PFSK-1 (cell line): ENCODE measurements at regions not wholly inside any gene's neighbourhood (a gene's known extent, or its start where the extent isn't known, plus 50 kb on each side); places are given as distances from the start of the nearest gene placed in this dataset.

Experiments used
- POLR2AphosphoS5 ChIP-seq: IDR thresholded peaks from 2 replicates; pipeline ENCODE4 v1.6.1; 2012; ENCODE audit warnings: low read depth, mild to moderate bottlenecking, control low read depth, low read length, moderate library complexity
- SIN3A ChIP-seq: IDR thresholded peaks from 2 replicates; pipeline ENCODE4 v1.6.1; 2012; ENCODE audit warnings: mild to moderate bottlenecking, low read length, moderate library complexity, borderline replicate concordance; ENCODE audit not compliant: insufficient read depth
- TAF1 ChIP-seq: IDR thresholded peaks from 2 replicates; pipeline ENCODE4 v1.6.1; 2012; ENCODE audit warnings: low read length, control low read depth, borderline replicate concordance; ENCODE audit not compliant: insufficient read depth
- TF ChIP-seq, protein P1 (sequence below), 2 experiments: IDR thresholded peaks; 2 replicates each; pipeline versions ENCODE4 v1.6.1 to v1.8.0; 2011 to 2012; ENCODE audit warnings: low read depth in 2 of 2, low read length in 2 of 2, control low read depth in 1 of 2, inconsistent platforms in 1 of 2, mild to moderate bottlenecking in 1 of 2, moderate library complexity in 1 of 2; ENCODE audit not compliant: insufficient read depth in 1 of 2

- TF ChIP-seq TAF1: no peak
- TF ChIP-seq POLR2AphosphoS5: no peak
- TF ChIP-seq, protein P1, sequence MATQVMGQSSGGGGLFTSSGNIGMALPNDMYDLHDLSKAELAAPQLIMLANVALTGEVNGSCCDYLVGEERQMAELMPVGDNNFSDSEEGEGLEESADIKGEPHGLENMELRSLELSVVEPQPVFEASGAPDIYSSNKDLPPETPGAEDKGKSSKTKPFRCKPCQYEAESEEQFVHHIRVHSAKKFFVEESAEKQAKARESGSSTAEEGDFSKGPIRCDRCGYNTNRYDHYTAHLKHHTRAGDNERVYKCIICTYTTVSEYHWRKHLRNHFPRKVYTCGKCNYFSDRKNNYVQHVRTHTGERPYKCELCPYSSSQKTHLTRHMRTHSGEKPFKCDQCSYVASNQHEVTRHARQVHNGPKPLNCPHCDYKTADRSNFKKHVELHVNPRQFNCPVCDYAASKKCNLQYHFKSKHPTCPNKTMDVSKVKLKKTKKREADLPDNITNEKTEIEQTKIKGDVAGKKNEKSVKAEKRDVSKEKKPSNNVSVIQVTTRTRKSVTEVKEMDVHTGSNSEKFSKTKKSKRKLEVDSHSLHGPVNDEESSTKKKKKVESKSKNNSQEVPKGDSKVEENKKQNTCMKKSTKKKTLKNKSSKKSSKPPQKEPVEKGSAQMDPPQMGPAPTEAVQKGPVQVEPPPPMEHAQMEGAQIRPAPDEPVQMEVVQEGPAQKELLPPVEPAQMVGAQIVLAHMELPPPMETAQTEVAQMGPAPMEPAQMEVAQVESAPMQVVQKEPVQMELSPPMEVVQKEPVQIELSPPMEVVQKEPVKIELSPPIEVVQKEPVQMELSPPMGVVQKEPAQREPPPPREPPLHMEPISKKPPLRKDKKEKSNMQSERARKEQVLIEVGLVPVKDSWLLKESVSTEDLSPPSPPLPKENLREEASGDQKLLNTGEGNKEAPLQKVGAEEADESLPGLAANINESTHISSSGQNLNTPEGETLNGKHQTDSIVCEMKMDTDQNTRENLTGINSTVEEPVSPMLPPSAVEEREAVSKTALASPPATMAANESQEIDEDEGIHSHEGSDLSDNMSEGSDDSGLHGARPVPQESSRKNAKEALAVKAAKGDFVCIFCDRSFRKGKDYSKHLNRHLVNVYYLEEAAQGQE (IDR thresholded peaks at IDR 0.05; ENCODE audit: insufficient read depth in 1 of 2, low read depth in 2 of 2, low read length in 2 of 2): no peak
- no peak for TF ChIP-seq SIN3A
Observed at GRCh38 chr5:153318556-153318955, 171.9 kb upstream of the GRIA1 start.
